H1 (cell line): ENCODE measurements at regions not wholly inside any gene's neighbourhood (a gene's known extent, or its start where the extent isn't known, plus 50 kb on each side); places are given as distances from the start of the nearest gene placed in this dataset.

Source experiments
- CTCF ChIA-PET: fragments of 300-600 bp; sonication (Branson Sonifier 250); formaldehyde crosslinking; loops from one replicate; lab custom pipeline; 2021; ENCODE audit not compliant: partially characterized antibody; lab: Charles Lee
- POLR2A ChIA-PET: fragments of 300-600 bp; sonication (Branson Sonifier 250); formaldehyde crosslinking; loops from one replicate; lab custom pipeline; 2021; ENCODE audit warnings: inconsistent platforms; ENCODE audit not compliant: partially characterized antibody; lab: Charles Lee
- DNase-seq, 2 experiments: peaks; one replicate each; pipeline versions ENCODE4 v3.0.0 to v3.0.0-alpha.2; 2010 to 2022; ENCODE audit warnings: low spot score in 2 of 2, low read depth in 1 of 2, mixed read lengths in 1 of 2
- FAIRE-seq: peaks from 2 replicates; lab custom pipeline; 2011; peaks lifted over from hg19 to GRCh38; lab: Jason Lieb, UNC
- H2AFZ ChIP-seq: 2 replicates; pipeline ENCODE4 v1.8.1; 2012; ENCODE audit warnings: low read length, inconsistent platforms
- H2AK5ac ChIP-seq: 2 replicates; pipeline ENCODE4 v1.6.1; 2013; ENCODE audit warnings: low read depth, low read length
- H2BK120ac ChIP-seq: replicated peaks from 2 replicates; pipeline ENCODE3; 2013; ENCODE audit warnings: low read depth, low read length, inconsistent platforms
- H2BK12ac ChIP-seq: 2 replicates; pipeline ENCODE4 v1.6.1; 2013; ENCODE audit warnings: low read depth, low read length
- H2BK15ac ChIP-seq: 2 replicates; pipeline ENCODE4 v1.6.1; 2013; ENCODE audit warnings: low read length
- H2BK20ac ChIP-seq: 2 replicates; pipeline ENCODE4 v1.6.1; 2013; ENCODE audit warnings: low read length
- H2BK5ac ChIP-seq: 2 replicates; pipeline ENCODE4 v1.6.1; 2013; ENCODE audit warnings: low read depth, low read length
- H3K14ac ChIP-seq: 2 replicates; pipeline ENCODE4 v1.6.1; 2013; ENCODE audit warnings: inconsistent platforms; ENCODE audit not compliant: insufficient read length
- H3K18ac ChIP-seq: 2 replicates; pipeline ENCODE4 v1.6.1; 2013; ENCODE audit warnings: low read length; ENCODE audit errors: extremely low read depth
- H3K23ac ChIP-seq: 2 replicates; pipeline ENCODE4 v1.6.1; 2013; ENCODE audit warnings: inconsistent platforms; ENCODE audit not compliant: insufficient read length
- H3K23me2 ChIP-seq: 2 replicates; pipeline ENCODE4 v1.6.1; 2013; ENCODE audit warnings: low read depth, low read length
- H3K27ac ChIP-seq: 2 replicates; pipeline ENCODE4 v1.6.1; 2011; ENCODE audit warnings: low read depth, low read length, inconsistent platforms
- H3K27me3 ChIP-seq, 4 experiments: replicated peaks in 1 of 4; 1 replicate in 1 of 4; 2 replicates in 3 of 4; pipeline versions ENCODE4 v1.6.1 to v1.8.1; 2011 to 2013; ENCODE audit warnings: low read length in 3 of 4, mild to moderate bottlenecking in 3 of 4, inconsistent platforms in 2 of 4, mixed read lengths in 2 of 4, moderate library complexity in 1 of 4; ENCODE audit not compliant: control insufficient read depth in 3 of 4, insufficient read depth in 3 of 4; ENCODE audit errors: extremely low read depth in 1 of 4
- H3K36me3 ChIP-seq, 4 experiments: 2 replicates each; pipeline versions ENCODE4 v1.6.1 to v1.8.1; 2011 to 2013; ENCODE audit warnings: mild to moderate bottlenecking in 4 of 4, low read length in 3 of 4, moderate library complexity in 2 of 4, control low read depth in 1 of 4, inconsistent platforms in 1 of 4; ENCODE audit not compliant: insufficient read depth in 4 of 4, control insufficient read depth in 2 of 4
- H3K4ac ChIP-seq: replicated peaks from 2 replicates; pipeline ENCODE3; 2013; ENCODE audit warnings: low read length, low read depth, mixed read lengths, inconsistent platforms; ENCODE audit not compliant: insufficient read length
- H3K4me1 ChIP-seq, 4 experiments: replicated peaks in 1 of 4; 1 replicate in 1 of 4; 2 replicates in 3 of 4; pipeline versions ENCODE4 v1.6.1 to v1.8.1; 2011 to 2013; ENCODE audit warnings: low read length in 3 of 4, inconsistent platforms in 2 of 4, mixed read lengths in 1 of 4; ENCODE audit not compliant: insufficient read depth in 4 of 4, control insufficient read depth in 3 of 4
- H3K4me2 ChIP-seq, 2 experiments: 2 replicates each; pipeline versions ENCODE4 v1.6.1 to v1.8.1; 2011 to 2013; ENCODE audit warnings: low read depth in 2 of 2, low read length in 2 of 2, control low read depth in 1 of 2, inconsistent platforms in 1 of 2, mild to moderate bottlenecking in 1 of 2; ENCODE audit not compliant: insufficient read depth in 1 of 2
- H3K4me3 ChIP-seq, 4 experiments: fragments of 200-600, 300-600 bp in 1 of 4; sonication (generic), shearing (Covaris generic), sonication (Bioruptor Twin) in 1 of 4; 2 replicates each; pipeline versions ENCODE4 v1.5.1 to v1.8.1; 2011 to 2016; ENCODE audit warnings: low read length in 4 of 4, low read depth in 3 of 4, control low read depth in 2 of 4, inconsistent platforms in 2 of 4, mild to moderate bottlenecking in 2 of 4, mixed read lengths in 1 of 4, moderate library complexity in 1 of 4; ENCODE audit not compliant: insufficient read depth in 2 of 4; ENCODE audit errors: extremely low read depth in 1 of 4
- H3K56ac ChIP-seq: replicated peaks from 2 replicates; pipeline ENCODE3; 2013; ENCODE audit warnings: low read depth, mild to moderate bottlenecking, mixed read lengths, low read length, inconsistent platforms; ENCODE audit not compliant: insufficient read length
- H3K79me1 ChIP-seq: 2 replicates; pipeline ENCODE4 v1.6.1; 2013; ENCODE audit warnings: low read depth, low read length, control low read depth
- H3K79me2 ChIP-seq, 2 experiments: 2 replicates each; pipeline versions ENCODE4 v1.6.1 to v1.8.1; 2012 to 2013; ENCODE audit warnings: low read length in 2 of 2, mild to moderate bottlenecking in 2 of 2, inconsistent platforms in 1 of 2; ENCODE audit not compliant: insufficient read depth in 2 of 2, control insufficient read depth in 1 of 2
- H3K9ac ChIP-seq, 4 experiments: replicated peaks in 1 of 4; 1 replicate in 1 of 4; 2 replicates in 3 of 4; pipeline versions ENCODE4 v1.6.1 to v1.8.1; 2011 to 2013; ENCODE audit warnings: low read depth in 3 of 4, low read length in 3 of 4, control low read depth in 2 of 4, mild to moderate bottlenecking in 2 of 4, moderate library complexity in 2 of 4, inconsistent platforms in 1 of 4; ENCODE audit errors: extremely low read depth in 1 of 4
- H3K9me3 ChIP-seq, 2 experiments: 2 replicates each; pipeline versions ENCODE4 v1.6.1 to v1.8.1; 2012 to 2013; ENCODE audit warnings: mild to moderate bottlenecking in 2 of 2, moderate library complexity in 2 of 2, control low read depth in 1 of 2, inconsistent platforms in 1 of 2, low read depth in 1 of 2, low read length in 1 of 2, mixed read lengths in 1 of 2; ENCODE audit not compliant: insufficient read depth in 2 of 2
- H4K20me1 ChIP-seq, 2 experiments: replicated peaks in 1 of 2; 2 replicates each; pipeline versions ENCODE3 to v1.8.1; 2011 to 2013; ENCODE audit warnings: inconsistent platforms in 2 of 2, low read length in 2 of 2, mild to moderate bottlenecking in 1 of 2; ENCODE audit not compliant: insufficient read depth in 2 of 2, control insufficient read depth in 1 of 2
- H4K5ac ChIP-seq: 2 replicates; pipeline ENCODE4 v1.6.1; 2013; ENCODE audit warnings: low read length, low read depth, mixed read lengths, inconsistent platforms; ENCODE audit not compliant: insufficient read length
- H4K8ac ChIP-seq: 2 replicates; pipeline ENCODE4 v1.8.0; 2013; ENCODE audit warnings: mild to moderate bottlenecking, moderate library complexity, low read length, inconsistent platforms; ENCODE audit not compliant: insufficient read depth; ENCODE audit errors: extremely low read depth
- H4K91ac ChIP-seq: replicated peaks from 2 replicates; pipeline ENCODE3; 2013; ENCODE audit warnings: low read length, mixed read lengths, inconsistent platforms; ENCODE audit not compliant: insufficient read length
- CTBP2 ChIP-seq: IDR thresholded peaks from 2 replicates; pipeline ENCODE4 v1.7.0; 2011; ENCODE audit warnings: borderline replicate concordance, mild to moderate bottlenecking, moderate library complexity, mixed read lengths, low read length; ENCODE audit not compliant: insufficient read depth, insufficient read length
- GABPA ChIP-seq: IDR thresholded peaks from 2 replicates; pipeline ENCODE4 v1.6.1; 2011; ENCODE audit warnings: mild to moderate bottlenecking, low read length, moderate library complexity, borderline replicate concordance; ENCODE audit not compliant: insufficient read depth
- GTF2F1 ChIP-seq: IDR thresholded peaks from 2 replicates; pipeline ENCODE4 v1.6.1; 2012; ENCODE audit warnings: low read depth, low read length, improper control_type of control experiment, borderline replicate concordance
- NRF1 ChIP-seq: IDR thresholded peaks from 2 replicates; pipeline ENCODE4 v1.6.1; 2011; ENCODE audit warnings: mild to moderate bottlenecking, low read depth, low read length, improper control_type of control experiment
- RBBP5 ChIP-seq: IDR thresholded peaks from 2 replicates; pipeline ENCODE4 v1.7.1; 2012; ENCODE audit warnings: low read depth, mild to moderate bottlenecking, inconsistent platforms, low read length, moderate library complexity, borderline replicate concordance
- RFX5 ChIP-seq: IDR thresholded peaks from 2 replicates; pipeline ENCODE4 v1.6.1; 2011; ENCODE audit warnings: low read depth, low read length, improper control_type of control experiment, borderline replicate concordance
- SIX5 ChIP-seq: IDR thresholded peaks from 2 replicates; pipeline ENCODE4 v1.6.1; 2011; ENCODE audit warnings: mild to moderate bottlenecking, low read depth, low read length
- ZNF274 ChIP-seq: IDR thresholded peaks from 2 replicates; pipeline ENCODE4 v1.7.0; 2012; ENCODE audit warnings: low read length, borderline replicate concordance; ENCODE audit errors: extremely low read depth
- WGBS, 2 experiments: shearing (Covaris generic) in 1 of 2; methylation state at CpG; one replicate each; pipeline versions ENCODE4 v1.1.6 to v1.1.7; 2013 to 2015; ENCODE audit warnings: low lambda C conversion rate in 2 of 2, mixed read lengths in 2 of 2, inconsistent platforms in 1 of 2, low coverage in 1 of 2, missing lambda C conversion rate in 1 of 2; ENCODE audit not compliant: insufficient replicate concordance in 2 of 2, insufficient coverage in 1 of 2, insufficient read length in 1 of 2; ENCODE audit errors: extremely low coverage in 1 of 2, missing lambda C conversion rate in 1 of 2; 5-methylcytosine and 5-hydroxymethylcytosine counted together

GRCh38 chr14:55950135-55950534, 168.1 kb upstream of the PELI2 start:
- H2BK20ac ChIP-seq = no peak overlapping the region
- DNase-seq = no peak
- no peak overlapping the region for H4K8ac ChIP-seq
- no peak overlapping the region for H4K91ac ChIP-seq
- no peaks in the 10 kb centered on the region for H4K20me1 ChIP-seq
- 90% methylated on average over 7 of the region's 7 CpGs; no CpG with 5 or more reads in 1 of the 2 experiments for WGBS, 2 experiments
- H3K36me3 ChIP-seq = no peaks in the 10 kb centered on the region
- no peak for FAIRE-seq
- CTCF ChIA-PET = no interaction called here
- no peaks in the 10 kb centered on the region for H3K79me2 ChIP-seq
- H2BK15ac ChIP-seq = no peak overlapping the region
- H2BK120ac ChIP-seq = no peak overlapping the region
- H3K23ac ChIP-seq = no peak overlapping the region
- H3K23me2 ChIP-seq = no peaks in the 10 kb centered on the region; the same call in 1 of the 2 replicates
- no peak overlapping the region for H3K9ac ChIP-seq
- no peak overlapping the region for H3K27ac ChIP-seq
- no peak overlapping the region for H4K5ac ChIP-seq
- H3K9me3 ChIP-seq = no peaks in the 10 kb centered on the region
- no peaks in the 10 kb centered on the region for H3K27me3 ChIP-seq
- POLR2A ChIA-PET = no interaction called here
- no peak overlapping the region for H2BK5ac ChIP-seq
- H3K4me3 ChIP-seq = no peak overlapping the region
- H3K4me2 ChIP-seq = no peak overlapping the region
- H3K56ac ChIP-seq = no peak overlapping the region
- no peaks in the 10 kb centered on the region for H3K4me1 ChIP-seq
- no peaks in the 10 kb centered on the region for H3K79me1 ChIP-seq
- no peak overlapping the region for H3K14ac ChIP-seq
- H3K4ac ChIP-seq = no peak overlapping the region
- no peak overlapping the region for H3K18ac ChIP-seq
- TF ChIP-seq ZNF274 = no peak
- TF ChIP-seq CTBP2 = no peak
- TF ChIP-seq SIX5 = no peak
- TF ChIP-seq NRF1 = no peak
- no peak for TF ChIP-seq GTF2F1
- no peak for TF ChIP-seq RBBP5
- no peak for TF ChIP-seq GABPA
- no peak for TF ChIP-seq RFX5
- H2AFZ ChIP-seq = 0 out of 2 replicates have a peak overlapping the region, but pooled peaks have one; percentile 23
- H2BK12ac ChIP-seq = peak overlapping the region; percentile 53; the same call in 1 of the 2 replicates
- no peak overlapping the region for H2AK5ac ChIP-seq
